ENCODE measurements at regions not wholly inside any gene's neighbourhood (a gene's known extent, or its start where the extent isn't known, plus 50 kb on each side); places are given as distances from the start of the nearest gene placed in this dataset.

DNA sequence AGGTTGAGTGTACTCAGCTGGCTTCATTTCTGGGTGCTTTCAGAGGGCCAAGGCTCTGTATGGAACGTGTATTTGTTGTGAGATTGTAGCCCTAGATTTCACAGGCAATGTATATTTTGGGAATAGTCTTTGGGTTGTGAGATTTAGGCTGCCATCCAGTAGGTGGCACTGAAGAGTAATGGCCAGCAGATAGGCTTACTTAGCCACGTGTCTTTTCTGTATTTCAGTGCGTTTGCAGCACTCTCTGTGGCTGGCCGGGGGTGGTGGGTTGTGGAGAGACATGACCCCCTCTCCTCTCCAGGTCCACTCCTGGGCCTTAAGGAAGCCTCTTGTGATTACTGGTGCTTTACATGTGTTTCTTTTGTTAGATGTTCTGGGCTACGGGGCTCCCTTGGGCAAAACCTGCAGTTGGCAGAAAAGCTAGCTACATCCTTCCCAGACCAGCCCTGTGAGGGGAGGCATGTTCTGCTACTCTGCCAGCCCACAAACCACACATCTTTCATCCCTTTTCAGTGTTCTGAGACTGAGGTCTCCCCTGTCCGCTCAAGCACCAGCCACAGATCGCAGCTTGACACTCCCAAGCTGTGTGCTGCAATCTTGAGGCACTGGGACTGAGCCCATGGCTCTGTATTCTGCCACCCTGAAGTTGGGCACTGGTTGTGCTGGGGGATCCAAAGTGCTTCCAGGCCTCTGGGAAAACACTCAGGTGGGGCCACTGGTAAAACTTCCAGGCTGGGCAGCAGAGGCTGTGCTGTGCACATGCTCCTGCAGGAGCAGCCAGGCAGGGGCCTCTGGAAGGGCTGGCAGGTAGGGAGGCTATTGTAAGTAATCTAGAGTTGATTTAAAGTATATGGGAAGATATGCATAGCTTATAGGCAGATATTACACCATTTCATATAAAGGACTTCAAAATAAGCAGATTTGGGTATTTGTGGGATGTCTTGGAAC is 1096.8 kb upstream of the PCDH20 start:
- H2AFZ ChIP-seq: no peak overlapping the region
- peak; percentile 53 for DNase-seq (ENCODE audit: low spot score)

DNA sequence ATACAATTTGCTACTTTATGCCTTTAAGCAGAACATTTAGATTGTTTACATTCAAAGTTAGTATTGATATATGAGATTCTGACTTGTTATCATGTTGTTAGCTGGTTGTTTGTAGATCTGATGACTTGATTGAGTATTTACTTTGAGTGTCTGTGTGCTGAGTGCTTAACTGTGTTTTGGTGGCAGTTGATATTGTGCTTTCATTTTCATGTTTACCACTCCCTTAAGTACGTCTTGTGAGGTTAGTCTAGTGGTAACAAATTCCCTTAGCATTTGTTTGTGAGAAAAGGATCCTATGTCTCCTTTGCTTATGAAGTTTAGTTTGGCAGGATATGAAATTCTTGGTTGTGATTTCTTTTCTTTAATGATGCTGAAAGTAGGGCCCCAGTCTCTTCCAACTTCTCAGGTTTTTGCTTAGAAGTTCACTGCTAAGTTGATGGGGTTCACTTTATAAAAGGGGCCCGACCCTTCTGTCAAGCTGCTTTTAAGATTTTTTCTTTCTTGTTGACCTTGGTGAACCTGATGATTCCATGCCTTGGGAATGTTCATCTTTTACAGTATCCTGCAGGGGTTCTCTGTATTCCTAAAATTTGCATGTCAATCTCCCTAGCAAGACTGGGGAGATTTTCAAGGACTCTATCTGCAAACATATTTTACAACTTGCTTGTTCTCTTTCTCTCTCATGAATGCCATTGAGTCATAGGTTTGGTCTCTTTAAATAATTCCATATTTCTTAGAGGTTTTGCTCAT is 1095.4 kb upstream of the PCDH20 start:
- Histone ChIP-seq H3K9me3 (ENCODE audit: low read depth) (no peaks in the 10 kb centered on the region), H3K36me3 (replicated peaks; ENCODE audit: insufficient read depth, low read depth) (no peaks in the 10 kb centered on the region), H3K4me1 (ENCODE audit: insufficient read depth) (no peaks in the 10 kb centered on the region), H4K20me1 (ENCODE audit: insufficient read depth, poor library complexity, severe bottlenecking) (no peaks in the 10 kb centered on the region), H3K9me2 (replicated peaks; ENCODE audit: insufficient read depth) (no peaks in the 10 kb centered on the region), H3K27me3 (no peaks in the 10 kb centered on the region), H2AFZ (no peak overlapping the region), H3K4me3 (no peak overlapping the region), H3K27ac (no peak overlapping the region), H3K4me2 (no peak overlapping the region), H3K79me2 (no peaks in the 10 kb centered on the region)
- WGBS (ENCODE audit: low lambda C conversion rate, missing lambda C conversion rate): 36% methylated on average over 2 of the region's 2 CpGs
- no peak for TF ChIP-seq CTCF (IDR thresholded peaks at IDR 0.05; ENCODE audit: poor library complexity)
- no peak for TF ChIP-seq EZH2phosphoT487 (IDR thresholded peaks at IDR 0.05; ENCODE audit: low read depth, severe bottlenecking, unreplicated experiment)
- TF ChIP-seq EZH2 (IDR thresholded peaks at IDR 0.05; ENCODE audit: borderline replicate concordance): no peak
- no peak for DNase-seq (ENCODE audit: low spot score)

More for the DNA sequence above, 1096.8 kb upstream of the PCDH20 start:
- H3K27me3 ChIP-seq: no peaks in the 10 kb centered on the region
- 53% methylated on average over 7 of the region's 7 CpGs for WGBS (ENCODE audit: low lambda C conversion rate, missing lambda C conversion rate)
- H3K36me3 ChIP-seq (replicated peaks; ENCODE audit: insufficient read depth, low read depth): no peaks in the 10 kb centered on the region
- TF ChIP-seq CTCF (IDR thresholded peaks at IDR 0.05; ENCODE audit: poor library complexity) (peak; percentile 62), EZH2 (IDR thresholded peaks at IDR 0.05; ENCODE audit: borderline replicate concordance) (no peak), EZH2phosphoT487 (IDR thresholded peaks at IDR 0.05; ENCODE audit: low read depth, severe bottlenecking, unreplicated experiment) (no peak)
- no peaks in the 10 kb centered on the region for H3K79me2 ChIP-seq
- H3K27ac ChIP-seq: no peak overlapping the region
- no peak overlapping the region for H3K4me2 ChIP-seq
- H3K9me3 ChIP-seq (ENCODE audit: low read depth): no peaks in the 10 kb centered on the region
- no peaks in the 10 kb centered on the region for H3K9me2 ChIP-seq (replicated peaks; ENCODE audit: insufficient read depth)
- no peak overlapping the region for H3K4me3 ChIP-seq
- no peaks in the 10 kb centered on the region for H3K4me1 ChIP-seq (ENCODE audit: insufficient read depth)
- H4K20me1 ChIP-seq (ENCODE audit: insufficient read depth, poor library complexity, severe bottlenecking): no peaks in the 10 kb centered on the region

GRCh38 chr13:62502588-62502987 is 1086.9 kb upstream of the PCDH20 start:
- Histone ChIP-seq H3K4me2 (no peak overlapping the region), H3K9me3 (ENCODE audit: low read depth) (no peaks in the 10 kb centered on the region), H3K36me3 (replicated peaks; ENCODE audit: insufficient read depth, low read depth) (no peaks in the 10 kb centered on the region), H3K4me3 (no peak overlapping the region), H3K27me3 (no peaks in the 10 kb centered on the region), H4K20me1 (ENCODE audit: insufficient read depth, poor library complexity, severe bottlenecking) (no peaks in the 10 kb centered on the region), H3K4me1 (ENCODE audit: insufficient read depth) (no peaks in the 10 kb centered on the region), H2AFZ (no peak overlapping the region), H3K79me2 (no peaks in the 10 kb centered on the region), H3K9me2 (replicated peaks; ENCODE audit: insufficient read depth) (no peaks in the 10 kb centered on the region), H3K27ac (no peak overlapping the region)
- no peak for TF ChIP-seq CTCF (IDR thresholded peaks at IDR 0.05; ENCODE audit: poor library complexity)
- TF ChIP-seq EZH2phosphoT487 (IDR thresholded peaks at IDR 0.05; ENCODE audit: low read depth, severe bottlenecking, unreplicated experiment): no peak
- TF ChIP-seq EZH2 (IDR thresholded peaks at IDR 0.05; ENCODE audit: borderline replicate concordance): no peak
- DNase-seq (ENCODE audit: low spot score): no peak
- WGBS (ENCODE audit: low lambda C conversion rate, missing lambda C conversion rate): 90% methylated on average over 4 of the region's 4 CpGs

Data from hepatocyte (in vitro differentiated cells).